ENCODE measurements at regions not wholly inside any gene's neighbourhood (a gene's known extent, or its start where the extent isn't known, plus 50 kb on each side); places are given as distances from the start of the nearest gene placed in this dataset.

DNA sequence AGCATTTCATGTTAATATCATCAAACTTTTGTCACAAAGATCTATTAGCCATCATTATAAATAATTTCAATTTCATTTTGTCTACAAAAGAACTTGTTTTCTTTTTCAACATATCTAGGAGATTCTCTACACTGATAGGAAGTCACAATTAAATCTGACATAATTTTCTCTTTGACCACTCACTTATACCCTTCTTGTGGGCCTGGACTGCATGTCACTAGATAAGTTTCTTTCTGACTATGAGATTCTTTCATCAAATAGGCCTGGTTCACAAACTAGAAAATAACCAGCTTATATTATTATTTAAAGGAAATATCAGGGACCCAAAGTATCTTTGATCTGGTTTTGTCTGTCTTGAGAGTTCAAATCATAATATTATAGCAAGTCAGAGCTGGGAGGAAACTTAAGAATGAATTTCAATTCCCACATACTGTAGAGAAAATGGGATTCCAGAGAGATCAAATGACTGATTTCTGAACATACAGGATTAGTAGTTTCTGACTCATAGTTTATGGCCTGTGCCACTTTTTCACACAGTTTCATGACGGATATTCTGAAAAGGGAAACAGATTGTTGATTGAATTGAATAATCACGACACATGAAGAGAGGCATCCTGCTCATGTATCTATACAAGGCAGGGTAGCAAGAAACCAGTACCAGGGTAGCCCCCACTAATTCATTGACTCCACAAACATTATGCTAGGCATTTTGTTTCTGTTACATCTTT lies 355.8 kb downstream of the GPATCH2 start:
- ChIA-PET CTCF (interaction anchor here (1.6 kb wide), 1 partner anchor 9 kb away, joined by 3 read pairs; no protein-coding TSS in a partner anchor), POLR2A (no interaction called here)
- TF ChIP-seq RNF2 (IDR thresholded peaks at IDR 0.05; ENCODE audit: borderline replicate concordance, low read depth), result no peak
- Histone ChIP-seq H3K27ac (0 out of 6 replicates have a peak overlapping the region, but pooled peaks of 1 of the 2 experiments have one; percentile 12), H3K4me1 (peaks cover 8% of the 10 kb centered on the region; the same call in 1 of the 3 replicates), H3K4me3 (no peak overlapping the region), H3K9me3 (no peaks in the 10 kb centered on the region), H3K4me2 (no peak overlapping the region)
- FAIRE-seq (no peak), DNase-seq (ENCODE audit: low read depth in 1 of 2, low spot score in 1 of 2) (no peak), ATAC-seq (no peak)
- WGBS (ENCODE audit: missing lambda C conversion rate), result 26% methylated on average over 2 of the region's 2 CpGs

DNA sequence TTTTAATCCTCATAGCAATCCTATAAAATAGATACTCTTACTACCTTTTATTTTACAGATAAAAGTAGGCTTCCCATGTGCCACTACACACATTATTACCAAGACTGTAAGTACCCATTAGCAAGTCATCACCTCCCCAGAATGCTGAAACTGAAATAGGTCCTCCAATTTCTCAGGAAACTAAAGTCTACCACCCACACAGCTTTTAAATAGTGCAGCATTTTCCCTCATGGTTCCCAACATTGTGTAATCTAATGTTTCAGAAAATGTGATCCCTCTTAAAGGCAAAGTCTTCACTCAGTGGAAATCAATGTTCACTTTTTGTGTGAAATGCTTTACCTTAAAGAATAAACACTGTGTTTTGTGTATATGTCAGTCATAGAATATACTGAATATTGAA lies 356.5 kb downstream of the GPATCH2 start:
- peaks cover 8% of the 10 kb centered on the region; the same call in 1 of the 3 replicates for H3K4me1 ChIP-seq
- ChIA-PET POLR2A (no interaction called here), CTCF (no interaction called here)
- H3K27ac ChIP-seq, result no peak overlapping the region
- FAIRE-seq (no peak), ATAC-seq (no peak), DNase-seq (ENCODE audit: low read depth in 1 of 2, low spot score in 1 of 2) (no peak)
- no peak overlapping the region for H3K4me3 ChIP-seq
- no peak overlapping the region for H3K4me2 ChIP-seq
- H3K9me3 ChIP-seq, result no peaks in the 10 kb centered on the region
- TF ChIP-seq POLR2A (IDR thresholded peaks at IDR 0.05; ENCODE audit: low read length) (no peak), HOXB13 (CRISPR knock-in tag; IDR thresholded peaks at IDR 0.05; ENCODE audit: low read depth) (no peak), RCOR1 (IDR thresholded peaks at IDR 0.05; ENCODE audit: low read depth, low read length) (no peak), MAFK (IDR thresholded peaks at IDR 0.05; ENCODE audit: partially characterized antibody) (no peak), FOSB (CRISPR knock-in tag; IDR thresholded peaks at IDR 0.05) (no peak), MAZ (IDR thresholded peaks at IDR 0.05; ENCODE audit: borderline replicate concordance, low read depth, low read length) (no peak)
- TF ChIP-seq, protein P1, sequence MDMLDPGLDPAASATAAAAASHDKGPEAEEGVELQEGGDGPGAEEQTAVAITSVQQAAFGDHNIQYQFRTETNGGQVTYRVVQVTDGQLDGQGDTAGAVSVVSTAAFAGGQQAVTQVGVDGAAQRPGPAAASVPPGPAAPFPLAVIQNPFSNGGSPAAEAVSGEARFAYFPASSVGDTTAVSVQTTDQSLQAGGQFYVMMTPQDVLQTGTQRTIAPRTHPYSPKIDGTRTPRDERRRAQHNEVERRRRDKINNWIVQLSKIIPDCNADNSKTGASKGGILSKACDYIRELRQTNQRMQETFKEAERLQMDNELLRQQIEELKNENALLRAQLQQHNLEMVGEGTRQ (IDR thresholded peaks at IDR 0.05), result no peak

DNA sequence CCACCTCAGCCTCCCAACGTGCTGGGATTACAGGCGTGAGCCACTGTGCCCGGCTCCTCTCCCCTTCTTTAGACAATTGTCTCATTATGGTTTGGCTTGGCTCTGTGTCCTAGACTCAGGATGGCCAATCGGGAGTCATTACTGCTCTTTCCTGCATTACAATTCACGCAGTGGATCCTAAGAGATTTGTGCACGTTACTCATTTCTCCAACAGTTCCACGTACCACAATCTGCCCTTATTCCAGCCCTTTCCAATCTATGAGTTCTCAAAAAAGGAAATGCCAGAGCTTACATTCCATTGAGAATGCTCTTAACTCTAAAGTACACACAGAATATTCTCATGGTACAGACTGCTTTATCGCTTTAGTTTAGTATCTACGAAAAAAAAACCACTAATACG lies 357.0 kb downstream of the GPATCH2 start:
- no peak for ATAC-seq
- Histone ChIP-seq H3K4me3 (no peak overlapping the region), H3K4me1 (peaks cover 8% of the 10 kb centered on the region; the same call in 1 of the 3 replicates), H3K9me3 (no peaks in the 10 kb centered on the region), H3K4me2 (no peak overlapping the region), H3K27ac (no peak overlapping the region)
- DNase-seq (ENCODE audit: low read depth in 1 of 2, low spot score in 1 of 2), result no peak
- CTCF ChIA-PET, result no interaction called here
- no peak for FAIRE-seq
- POLR2A ChIA-PET, result no interaction called here
- 74% methylated on average over 10 of the region's 10 CpGs for WGBS (ENCODE audit: missing lambda C conversion rate)
- TF ChIP-seq RARB (CRISPR knock-in tag; IDR thresholded peaks at IDR 0.05) (no peak), HOXB13 (CRISPR knock-in tag; IDR thresholded peaks at IDR 0.05; ENCODE audit: low read depth) (no peak), NFE2L2 (conservative IDR thresholded peaks at IDR 0.05; ENCODE audit: low read length) (no peak), EHF (CRISPR knock-in tag; IDR thresholded peaks at IDR 0.05) (no peak), POLR2A (IDR thresholded peaks at IDR 0.05; ENCODE audit: low read length) (no peak), CHD2 (IDR thresholded peaks at IDR 0.05; ENCODE audit: low read length, partially characterized antibody) (no peak), FOXS1 (CRISPR knock-in tag; IDR thresholded peaks at IDR 0.05) (no peak), BHLHE40 (IDR thresholded peaks at IDR 0.05; ENCODE audit: low read depth, low read length) (no peak), RFX5 (IDR thresholded peaks at IDR 0.05) (no peak), MAZ (IDR thresholded peaks at IDR 0.05; ENCODE audit: borderline replicate concordance, low read depth, low read length) (no peak), TFCP2L1 (CRISPR knock-in tag; IDR thresholded peaks at IDR 0.05) (no peak)
- TF ChIP-seq, protein P2, sequence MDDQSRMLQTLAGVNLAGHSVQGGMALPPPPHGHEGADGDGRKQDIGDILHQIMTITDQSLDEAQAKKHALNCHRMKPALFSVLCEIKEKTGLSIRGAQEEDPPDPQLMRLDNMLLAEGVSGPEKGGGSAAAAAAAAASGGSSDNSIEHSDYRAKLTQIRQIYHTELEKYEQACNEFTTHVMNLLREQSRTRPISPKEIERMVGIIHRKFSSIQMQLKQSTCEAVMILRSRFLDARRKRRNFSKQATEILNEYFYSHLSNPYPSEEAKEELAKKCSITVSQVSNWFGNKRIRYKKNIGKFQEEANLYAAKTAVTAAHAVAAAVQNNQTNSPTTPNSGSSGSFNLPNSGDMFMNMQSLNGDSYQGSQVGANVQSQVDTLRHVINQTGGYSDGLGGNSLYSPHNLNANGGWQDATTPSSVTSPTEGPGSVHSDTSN (IDR thresholded peaks at IDR 0.05), result no peak
- TF ChIP-seq, protein P3, sequence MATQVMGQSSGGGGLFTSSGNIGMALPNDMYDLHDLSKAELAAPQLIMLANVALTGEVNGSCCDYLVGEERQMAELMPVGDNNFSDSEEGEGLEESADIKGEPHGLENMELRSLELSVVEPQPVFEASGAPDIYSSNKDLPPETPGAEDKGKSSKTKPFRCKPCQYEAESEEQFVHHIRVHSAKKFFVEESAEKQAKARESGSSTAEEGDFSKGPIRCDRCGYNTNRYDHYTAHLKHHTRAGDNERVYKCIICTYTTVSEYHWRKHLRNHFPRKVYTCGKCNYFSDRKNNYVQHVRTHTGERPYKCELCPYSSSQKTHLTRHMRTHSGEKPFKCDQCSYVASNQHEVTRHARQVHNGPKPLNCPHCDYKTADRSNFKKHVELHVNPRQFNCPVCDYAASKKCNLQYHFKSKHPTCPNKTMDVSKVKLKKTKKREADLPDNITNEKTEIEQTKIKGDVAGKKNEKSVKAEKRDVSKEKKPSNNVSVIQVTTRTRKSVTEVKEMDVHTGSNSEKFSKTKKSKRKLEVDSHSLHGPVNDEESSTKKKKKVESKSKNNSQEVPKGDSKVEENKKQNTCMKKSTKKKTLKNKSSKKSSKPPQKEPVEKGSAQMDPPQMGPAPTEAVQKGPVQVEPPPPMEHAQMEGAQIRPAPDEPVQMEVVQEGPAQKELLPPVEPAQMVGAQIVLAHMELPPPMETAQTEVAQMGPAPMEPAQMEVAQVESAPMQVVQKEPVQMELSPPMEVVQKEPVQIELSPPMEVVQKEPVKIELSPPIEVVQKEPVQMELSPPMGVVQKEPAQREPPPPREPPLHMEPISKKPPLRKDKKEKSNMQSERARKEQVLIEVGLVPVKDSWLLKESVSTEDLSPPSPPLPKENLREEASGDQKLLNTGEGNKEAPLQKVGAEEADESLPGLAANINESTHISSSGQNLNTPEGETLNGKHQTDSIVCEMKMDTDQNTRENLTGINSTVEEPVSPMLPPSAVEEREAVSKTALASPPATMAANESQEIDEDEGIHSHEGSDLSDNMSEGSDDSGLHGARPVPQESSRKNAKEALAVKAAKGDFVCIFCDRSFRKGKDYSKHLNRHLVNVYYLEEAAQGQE (IDR thresholded peaks at IDR 0.05), result no peak
- TF ChIP-seq, protein P4, sequence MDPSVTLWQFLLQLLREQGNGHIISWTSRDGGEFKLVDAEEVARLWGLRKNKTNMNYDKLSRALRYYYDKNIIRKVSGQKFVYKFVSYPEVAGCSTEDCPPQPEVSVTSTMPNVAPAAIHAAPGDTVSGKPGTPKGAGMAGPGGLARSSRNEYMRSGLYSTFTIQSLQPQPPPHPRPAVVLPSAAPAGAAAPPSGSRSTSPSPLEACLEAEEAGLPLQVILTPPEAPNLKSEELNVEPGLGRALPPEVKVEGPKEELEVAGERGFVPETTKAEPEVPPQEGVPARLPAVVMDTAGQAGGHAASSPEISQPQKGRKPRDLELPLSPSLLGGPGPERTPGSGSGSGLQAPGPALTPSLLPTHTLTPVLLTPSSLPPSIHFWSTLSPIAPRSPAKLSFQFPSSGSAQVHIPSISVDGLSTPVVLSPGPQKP (IDR thresholded peaks at IDR 0.05; ENCODE audit: low read depth, low read length), result no peak
- TF ChIP-seq, protein P5, sequence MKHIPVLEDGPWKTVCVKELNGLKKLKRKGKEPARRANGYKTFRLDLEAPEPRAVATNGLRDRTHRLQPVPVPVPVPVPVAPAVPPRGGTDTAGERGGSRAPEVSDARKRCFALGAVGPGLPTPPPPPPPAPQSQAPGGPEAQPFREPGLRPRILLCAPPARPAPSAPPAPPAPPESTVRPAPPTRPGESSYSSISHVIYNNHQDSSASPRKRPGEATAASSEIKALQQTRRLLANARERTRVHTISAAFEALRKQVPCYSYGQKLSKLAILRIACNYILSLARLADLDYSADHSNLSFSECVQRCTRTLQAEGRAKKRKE (CRISPR knock-in tag; IDR thresholded peaks at IDR 0.05; ENCODE audit: low read depth), result no peak
- TF ChIP-seq, protein P6, sequence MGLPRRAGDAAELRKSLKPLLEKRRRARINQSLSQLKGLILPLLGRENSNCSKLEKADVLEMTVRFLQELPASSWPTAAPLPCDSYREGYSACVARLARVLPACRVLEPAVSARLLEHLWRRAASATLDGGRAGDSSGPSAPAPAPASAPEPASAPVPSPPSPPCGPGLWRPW (IDR thresholded peaks at IDR 0.05), result no peak

Data from A549 (cell line).